HG02870 (cell line): ENCODE measurements at regions not wholly inside any gene's neighbourhood (a gene's known extent, or its start where the extent isn't known, plus 50 kb on each side); places are given as distances from the start of the nearest gene placed in this dataset.

Experiments used
- ATAC-seq: cut with Tn5 transposase; IDR thresholded peaks from one replicate; pipeline ENCODE4 v1.9.1; 2021; ENCODE audit warnings: mild to moderate bottlenecking, moderate library complexity; ENCODE audit not compliant: unreplicated experiment

DNA sequence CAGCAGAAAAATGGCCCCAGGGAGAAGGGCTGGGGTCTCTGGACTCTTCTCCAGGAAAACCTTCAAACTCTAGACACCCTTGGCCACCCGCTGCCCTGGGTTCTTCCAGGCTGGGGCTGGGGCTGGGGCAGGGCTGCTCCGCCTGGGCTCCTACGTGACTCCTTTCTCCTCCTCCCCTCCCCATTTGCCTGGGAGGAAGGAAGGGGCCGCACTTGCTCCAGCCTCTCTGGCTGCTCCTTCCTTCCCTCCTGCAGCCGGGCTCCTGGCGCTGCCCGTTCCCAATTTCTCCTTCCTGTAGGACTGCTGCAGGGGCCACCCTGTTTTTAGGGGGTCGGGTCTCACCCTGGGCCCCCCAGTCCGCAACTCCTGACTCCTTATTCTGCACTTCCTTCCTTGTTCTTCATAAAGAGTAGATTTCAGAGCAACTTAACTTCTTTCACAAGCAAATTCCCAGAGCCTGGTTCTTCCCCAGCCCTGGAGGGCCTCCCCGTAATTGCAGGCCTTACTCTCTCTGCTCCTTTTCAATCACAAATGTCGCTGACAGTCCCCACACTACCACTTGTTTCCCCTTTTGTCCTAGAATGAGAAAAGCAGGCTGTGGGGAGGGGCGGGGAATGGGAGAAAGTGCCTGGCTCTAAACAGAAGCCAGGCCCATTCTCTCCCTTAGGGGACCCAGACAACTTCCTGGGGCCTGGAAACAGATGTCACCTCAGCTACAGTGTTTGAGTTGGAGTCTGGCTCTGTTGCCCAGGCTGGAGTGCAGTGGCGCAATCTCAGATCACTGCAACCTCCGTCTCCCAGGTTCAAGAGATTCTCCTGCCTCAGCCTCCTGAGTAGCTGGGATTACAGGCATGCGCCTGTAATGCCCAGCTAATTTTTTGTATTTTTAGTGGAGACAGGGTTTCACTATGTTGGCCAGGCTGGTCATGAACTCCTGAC is 137.8 kb downstream of the ENGASE start:
- no peak for ATAC-seq

- ATAC-seq = no peak
These were observed 136.6 kb downstream of the ENGASE start for GRCh38 chr17:79211061-79211770.

DNA sequence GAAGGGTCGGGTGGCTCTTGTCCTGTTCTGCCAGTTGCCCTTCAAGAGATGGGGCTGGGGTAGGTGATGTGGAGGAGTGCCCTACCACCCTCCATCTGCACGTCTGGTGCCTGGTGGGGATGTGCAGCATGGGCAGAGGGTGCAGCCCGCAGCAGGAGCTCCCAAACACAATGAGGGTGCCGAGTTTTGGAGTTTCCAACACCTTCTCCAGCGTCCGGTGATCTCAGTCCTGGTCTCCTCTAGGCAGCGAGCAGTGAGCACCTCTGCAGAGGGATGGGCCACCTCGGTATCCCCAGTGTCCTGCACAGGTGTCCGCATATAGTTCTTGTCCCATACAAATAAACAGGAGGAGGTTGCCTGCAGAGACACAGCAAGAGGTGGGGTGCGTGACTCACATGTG is 136.0 kb downstream of the ENGASE start:
- no peak for ATAC-seq

DNA sequence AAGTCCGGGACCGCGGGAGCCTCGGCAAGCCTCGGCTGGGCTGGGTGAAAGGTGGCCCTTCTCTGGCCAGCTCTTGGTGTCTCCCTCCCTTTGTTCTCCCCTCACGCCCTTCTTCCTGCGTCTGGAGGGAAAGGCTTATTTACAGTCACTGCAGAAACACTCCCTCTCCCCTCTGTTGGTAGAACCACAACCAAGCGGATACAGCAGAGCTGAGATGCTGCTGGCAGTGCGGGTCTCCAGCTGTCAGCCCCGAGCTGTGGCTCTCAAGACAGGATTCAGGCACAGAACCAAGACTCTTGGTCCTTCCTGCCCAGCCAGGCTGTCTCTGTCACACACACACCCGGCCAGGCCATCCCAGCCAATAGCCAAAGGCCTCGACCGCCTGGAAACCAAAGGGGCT is 133.3 kb downstream of the ENGASE start:
- ATAC-seq = no peak

- no peak for ATAC-seq
These were observed 131.1 kb downstream of the ENGASE start for GRCh38 chr17:79205688-79206205.

DNA sequence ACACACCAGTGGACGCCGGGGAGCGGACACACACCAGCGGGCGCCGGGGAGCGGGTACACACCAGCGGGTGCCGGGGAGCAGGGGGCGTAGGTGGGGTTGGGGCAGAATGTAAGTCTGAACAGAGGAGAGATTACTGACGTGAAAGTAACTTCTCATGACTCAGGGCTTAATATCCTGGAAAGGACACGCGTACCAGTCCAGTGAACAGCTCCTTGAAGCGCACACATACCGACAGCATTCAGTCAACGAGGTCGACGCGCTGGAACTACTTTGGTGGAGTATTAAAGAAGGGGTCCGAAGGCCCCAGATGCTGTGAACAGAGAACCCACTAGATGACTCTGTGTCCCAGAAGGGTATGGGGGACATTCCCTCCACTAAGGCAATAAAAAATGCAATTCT is 129.6 kb downstream of the ENGASE start:
- ATAC-seq = no peak

GRCh38 chr17:79203657-79204056 is 129.0 kb downstream of the ENGASE start:
- no peak for ATAC-seq

DNA sequence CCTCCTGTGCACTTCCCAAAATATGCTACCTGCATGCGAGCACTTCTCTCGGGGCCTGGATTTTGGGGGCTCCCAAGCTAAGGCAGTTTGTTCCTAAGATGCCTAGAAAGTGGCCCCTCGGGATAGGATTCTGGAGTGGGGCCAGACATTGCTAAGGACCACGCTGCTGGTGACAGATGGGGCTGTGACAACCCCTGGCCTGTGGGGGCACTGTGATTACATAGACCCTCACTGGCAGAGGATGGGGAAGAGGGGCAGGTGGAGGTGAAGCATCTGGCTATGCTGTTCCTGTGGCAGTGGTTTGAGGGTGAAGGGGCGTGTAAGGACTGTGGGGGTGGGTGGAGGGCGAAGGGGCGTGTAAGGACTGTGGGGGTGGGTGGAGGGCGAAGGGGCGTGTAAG is 128.4 kb downstream of the ENGASE start:
- ATAC-seq = no peak

GRCh38 chr17:79202480-79202879 is 127.9 kb downstream of the ENGASE start:
- ATAC-seq = no peak

GRCh38 chr17:79201536-79202227 is 127.1 kb downstream of the ENGASE start:
- ATAC-seq = no peak

- no peak for ATAC-seq
These were observed 126.5 kb downstream of the ENGASE start for GRCh38 chr17:79201119-79201518.

GRCh38 chr17:79196913-79197312 is 122.3 kb downstream of the ENGASE start:
- ATAC-seq = no peak

DNA sequence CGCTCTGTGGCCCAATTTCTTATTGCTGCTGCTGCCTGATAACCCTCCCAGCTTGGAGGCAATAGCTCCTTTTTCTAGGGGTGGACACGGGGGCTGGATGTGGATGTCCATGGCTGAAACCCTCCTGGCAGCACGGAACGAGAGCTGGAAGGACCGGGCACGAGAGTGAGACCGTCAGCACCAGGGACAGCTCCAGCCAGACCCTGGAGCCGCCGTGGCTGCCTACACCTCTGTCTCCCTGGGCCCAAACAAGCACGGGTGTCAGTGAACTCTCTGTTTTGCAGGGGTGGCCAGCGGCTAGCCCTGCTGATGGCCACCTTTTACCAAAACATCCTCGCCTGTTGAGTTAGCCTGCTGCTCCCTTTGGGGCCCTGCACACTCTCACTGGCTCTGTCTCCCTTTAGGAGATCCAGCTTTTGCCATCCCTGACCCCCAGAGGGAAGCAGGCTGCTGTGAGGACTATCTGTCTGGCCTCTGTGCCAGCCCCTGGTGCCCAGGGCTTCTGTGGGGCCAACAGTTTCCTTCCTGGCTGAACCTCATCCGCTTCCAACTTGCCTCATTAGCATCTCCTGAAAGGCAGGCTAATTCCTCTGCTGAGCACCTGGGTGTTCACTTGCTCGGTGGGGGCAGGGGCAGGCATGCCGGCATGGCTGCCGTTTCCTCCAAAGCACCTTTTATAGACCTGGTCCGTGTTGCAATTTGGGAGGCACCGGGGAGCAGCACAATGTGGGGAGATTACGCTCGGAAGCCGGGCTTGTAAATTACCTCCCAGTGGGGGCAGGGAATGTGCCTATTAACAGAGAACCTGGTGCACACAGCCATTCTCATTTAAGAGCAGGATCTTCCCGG is 118.1 kb downstream of the ENGASE start:
- ATAC-seq = no peak

- no peak for ATAC-seq
These were observed 116.8 kb downstream of the ENGASE start for GRCh38 chr17:79191270-79191934.

- no peak for ATAC-seq
These were observed 114.7 kb downstream of the ENGASE start for GRCh38 chr17:79189305-79189704.

GRCh38 chr17:79188685-79189084 is 114.1 kb downstream of the ENGASE start:
- no peak for ATAC-seq

DNA sequence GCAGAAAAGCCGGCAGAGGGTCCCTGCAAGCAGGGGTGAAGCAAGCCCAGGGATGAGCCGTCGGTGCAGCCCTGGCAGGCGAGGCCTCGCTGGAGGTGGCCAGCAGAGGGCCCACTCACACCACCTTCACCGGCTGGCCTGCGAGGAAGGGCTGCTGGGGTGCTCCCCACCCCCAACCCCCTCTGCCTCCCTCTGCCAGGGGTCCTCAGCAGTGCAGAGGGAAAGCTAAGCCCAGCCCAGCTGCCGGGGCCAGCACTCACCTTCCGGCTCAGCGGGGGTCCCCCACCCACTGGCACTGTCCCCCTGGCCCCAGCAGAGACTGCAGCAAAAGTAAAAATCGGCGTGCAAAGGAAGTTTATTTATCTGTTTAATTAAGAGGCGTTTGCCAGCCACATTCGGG is 113.4 kb downstream of the ENGASE start:
- no peak for ATAC-seq

DNA sequence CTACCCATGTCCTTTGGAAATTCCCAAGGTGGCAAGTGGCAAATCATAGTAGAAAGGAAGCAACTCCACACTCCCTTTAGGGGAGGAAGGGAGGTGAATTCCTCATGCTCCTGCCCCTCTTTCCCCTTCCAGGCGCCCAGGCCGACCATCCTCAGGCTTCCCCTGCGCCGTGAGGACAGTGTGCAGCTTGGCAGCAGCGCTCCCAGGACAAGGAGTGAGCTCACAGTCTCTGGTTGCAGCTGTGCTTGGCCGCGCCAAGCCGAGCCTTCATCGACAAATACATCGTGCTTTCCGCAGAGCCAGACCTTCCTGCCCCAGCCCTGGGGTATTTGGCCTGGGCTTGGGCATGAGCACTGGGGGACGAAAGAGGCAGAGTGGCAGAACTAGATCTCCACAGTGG is 112.6 kb downstream of the ENGASE start:
- no peak for ATAC-seq

DNA sequence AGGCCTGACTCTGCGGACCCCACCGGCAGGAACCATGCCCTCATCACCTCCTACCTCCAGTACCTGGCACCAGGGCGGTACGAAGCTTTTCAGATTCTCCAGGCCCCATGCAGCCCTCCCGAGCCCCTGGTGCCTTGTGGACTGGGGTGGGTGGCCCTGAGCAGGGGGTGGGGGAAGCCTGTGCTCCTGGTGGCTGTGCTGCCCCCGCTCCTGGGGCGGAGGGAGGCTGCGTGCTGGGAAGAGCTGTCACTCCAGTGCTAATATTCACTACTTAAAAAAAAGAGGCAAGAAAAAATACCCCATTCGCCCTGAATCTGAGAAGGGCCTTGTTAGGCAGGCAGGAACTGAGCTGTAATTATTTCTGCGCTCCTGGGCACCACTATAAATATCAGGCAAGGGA is 111.8 kb downstream of the ENGASE start:
- no peak for ATAC-seq

- no peak for ATAC-seq
These were observed 111.0 kb downstream of the ENGASE start for GRCh38 chr17:79185671-79186070.
